HG03521 (cell line): ENCODE measurements at regions not wholly inside any gene's neighbourhood (a gene's known extent, or its start where the extent isn't known, plus 50 kb on each side); places are given as distances from the start of the nearest gene placed in this dataset.

ENCODE experiments used
- ATAC-seq: cut with Tn5 transposase; IDR thresholded peaks from one replicate; pipeline ENCODE4 v1.9.1; 2021; ENCODE audit warnings: mild to moderate bottlenecking, moderate library complexity; ENCODE audit not compliant: unreplicated experiment

GRCh38 chr2:83695037-83695436 lies 764.0 kb downstream of the SUCLG1 start:
- ATAC-seq = no peak

- ATAC-seq = no peak
Observed at GRCh38 chr2:83689402-83689801, 769.7 kb downstream of the SUCLG1 start.

GRCh38 chr2:83686863-83687262 lies 772.2 kb downstream of the SUCLG1 start:
- ATAC-seq = no peak

GRCh38 chr2:83674050-83674449 lies 785.0 kb downstream of the SUCLG1 start:
- no peak for ATAC-seq

- no peak for ATAC-seq
Observed at GRCh38 chr2:83665894-83666293, 793.2 kb downstream of the SUCLG1 start.

- ATAC-seq = no peak
Observed at GRCh38 chr2:83665154-83665553, 793.9 kb downstream of the SUCLG1 start.

- no peak for ATAC-seq
Observed at GRCh38 chr2:83661711-83662110, 797.4 kb downstream of the SUCLG1 start.

GRCh38 chr2:83654091-83654611 lies 804.9 kb downstream of the SUCLG1 start:
- no peak for ATAC-seq

- ATAC-seq = no peak
Observed at GRCh38 chr2:83650898-83651297, 808.2 kb downstream of the SUCLG1 start.

GRCh38 chr2:83650161-83650560 lies 808.9 kb downstream of the SUCLG1 start:
- no peak for ATAC-seq

- ATAC-seq = no peak
Observed at GRCh38 chr2:83640506-83640905, 818.6 kb downstream of the SUCLG1 start.

GRCh38 chr2:83633423-83633822 lies 825.7 kb downstream of the SUCLG1 start:
- no peak for ATAC-seq

GRCh38 chr2:83630351-83630750 lies 828.7 kb downstream of the SUCLG1 start:
- no peak for ATAC-seq

- no peak for ATAC-seq
Observed at GRCh38 chr2:83615511-83615910, 843.6 kb downstream of the SUCLG1 start.

GRCh38 chr2:83613178-83613577 lies 845.9 kb downstream of the SUCLG1 start:
- no peak for ATAC-seq

- ATAC-seq = no peak
Observed at GRCh38 chr2:83602753-83603152, 856.3 kb downstream of the SUCLG1 start.

- no peak for ATAC-seq
Observed at GRCh38 chr2:83596592-83597282, 862.3 kb downstream of the SUCLG1 start.

GRCh38 chr2:83595926-83596325 lies 863.2 kb downstream of the SUCLG1 start:
- ATAC-seq = no peak

GRCh38 chr2:83595121-83595690 lies 863.9 kb downstream of the SUCLG1 start:
- ATAC-seq = no peak

GRCh38 chr2:83594241-83595120 lies 864.6 kb downstream of the SUCLG1 start:
- ATAC-seq = no peak

- ATAC-seq = no peak
Observed at GRCh38 chr2:83587309-83587708, 871.8 kb downstream of the SUCLG1 start.

- no peak for ATAC-seq
Observed at GRCh38 chr2:83585250-83585649, 873.8 kb downstream of the SUCLG1 start.
